ENCODE measurements at regions not wholly inside any gene's neighbourhood (a gene's known extent, or its start where the extent isn't known, plus 50 kb on each side); places are given as distances from the start of the nearest gene placed in this dataset.

DNA sequence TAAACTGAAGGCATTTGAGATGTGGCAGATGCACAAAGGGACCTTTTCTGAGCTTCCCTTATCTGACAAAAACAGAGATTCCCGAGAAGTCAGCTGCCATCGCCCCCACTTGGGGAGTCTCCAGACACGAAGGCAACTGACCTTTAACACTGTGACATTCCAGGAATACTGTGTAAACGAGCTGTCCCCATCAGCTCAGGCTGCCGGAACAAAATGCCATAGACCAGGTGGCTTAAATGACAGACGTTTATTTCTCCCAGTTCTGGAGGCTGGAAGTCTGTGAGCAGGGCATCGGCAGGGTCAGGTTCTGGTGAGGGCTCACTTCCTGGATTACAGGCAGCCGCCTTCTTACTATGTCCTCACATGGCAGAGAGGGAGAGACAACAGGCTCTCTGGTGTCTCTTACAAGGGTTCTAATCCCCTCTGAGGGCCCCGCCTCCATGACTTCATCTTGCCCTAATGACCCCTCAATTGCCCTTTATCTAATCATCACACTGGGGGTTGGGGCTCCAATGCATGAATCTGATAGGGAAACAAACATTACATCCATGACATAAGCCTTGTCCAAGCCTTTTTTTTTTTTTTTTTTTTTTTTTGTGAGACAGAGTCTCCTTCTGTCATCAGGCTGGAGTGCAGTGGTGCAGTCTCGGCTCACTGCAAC lies 178.5 kb upstream of the RPL38 start:
- no peak overlapping the region for H3K9ac ChIP-seq (ENCODE audit: low read length in 5 of 5)
- no peak overlapping the region for H3K4me3 ChIP-seq (ENCODE audit: low read depth in 1 of 5, low read length in 5 of 5)
- H3K36me3 ChIP-seq (ENCODE audit: control insufficient read depth in 5 of 5, insufficient read depth in 5 of 5, low read length in 5 of 5): no peaks in the 10 kb centered on the region
- H3K27ac ChIP-seq (ENCODE audit: low read depth, low read length): no peak overlapping the region
- peaks cover 3 to 16% (median 8%) of the 10 kb centered on the region in 5 donors for H3K27me3 ChIP-seq (ENCODE audit: control insufficient read depth in 5 of 5, insufficient read depth in 4 of 5, low read length in 5 of 5)
- peaks cover 0 to 1% (median 0%) of the 10 kb centered on the region in 5 donors for H3K4me1 ChIP-seq (ENCODE audit: control insufficient read depth in 5 of 5, insufficient read depth in 5 of 5, low read length in 5 of 5)
- no peaks in the 10 kb centered on the region for H3K9me3 ChIP-seq (ENCODE audit: control insufficient read depth in 5 of 5, low read length in 5 of 5)

DNA sequence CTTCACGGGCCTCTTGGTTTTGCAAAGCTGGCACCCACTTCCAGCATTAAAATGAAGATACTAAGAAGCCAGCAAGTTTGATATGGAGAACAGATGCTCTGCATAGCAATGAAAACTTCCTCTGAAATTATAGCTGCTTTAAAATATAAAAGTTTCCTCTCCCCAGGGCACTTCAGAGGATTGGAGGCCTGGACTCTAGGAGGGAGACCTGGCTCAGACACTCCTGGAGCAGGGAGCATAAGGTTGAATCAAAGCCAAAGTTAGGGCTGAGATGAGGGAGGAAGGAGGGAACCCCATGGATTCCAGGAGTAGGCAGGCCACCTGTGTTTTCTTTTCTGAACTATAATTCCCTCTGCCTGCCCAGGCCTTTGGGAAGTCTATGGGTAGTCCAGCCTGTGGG lies 176.0 kb upstream of the RPL38 start:
- Histone ChIP-seq H3K27ac (ENCODE audit: low read depth, low read length) (no peak overlapping the region), H3K4me1 (ENCODE audit: control insufficient read depth in 5 of 5, insufficient read depth in 5 of 5, low read length in 5 of 5) (peaks cover 0 to 1% (median 0%) of the 10 kb centered on the region in 5 donors), H3K4me3 (ENCODE audit: low read depth in 1 of 5, low read length in 5 of 5) (no peak overlapping the region), H3K27me3 (ENCODE audit: control insufficient read depth in 5 of 5, insufficient read depth in 4 of 5, low read length in 5 of 5) (peaks cover 5 to 30% (median 12%) of the 10 kb centered on the region in 5 donors), H3K36me3 (ENCODE audit: control insufficient read depth in 5 of 5, insufficient read depth in 5 of 5, low read length in 5 of 5) (no peaks in the 10 kb centered on the region), H3K9me3 (ENCODE audit: control insufficient read depth in 5 of 5, low read length in 5 of 5) (no peaks in the 10 kb centered on the region), H3K9ac (ENCODE audit: low read length in 5 of 5) (no peak overlapping the region)

DNA sequence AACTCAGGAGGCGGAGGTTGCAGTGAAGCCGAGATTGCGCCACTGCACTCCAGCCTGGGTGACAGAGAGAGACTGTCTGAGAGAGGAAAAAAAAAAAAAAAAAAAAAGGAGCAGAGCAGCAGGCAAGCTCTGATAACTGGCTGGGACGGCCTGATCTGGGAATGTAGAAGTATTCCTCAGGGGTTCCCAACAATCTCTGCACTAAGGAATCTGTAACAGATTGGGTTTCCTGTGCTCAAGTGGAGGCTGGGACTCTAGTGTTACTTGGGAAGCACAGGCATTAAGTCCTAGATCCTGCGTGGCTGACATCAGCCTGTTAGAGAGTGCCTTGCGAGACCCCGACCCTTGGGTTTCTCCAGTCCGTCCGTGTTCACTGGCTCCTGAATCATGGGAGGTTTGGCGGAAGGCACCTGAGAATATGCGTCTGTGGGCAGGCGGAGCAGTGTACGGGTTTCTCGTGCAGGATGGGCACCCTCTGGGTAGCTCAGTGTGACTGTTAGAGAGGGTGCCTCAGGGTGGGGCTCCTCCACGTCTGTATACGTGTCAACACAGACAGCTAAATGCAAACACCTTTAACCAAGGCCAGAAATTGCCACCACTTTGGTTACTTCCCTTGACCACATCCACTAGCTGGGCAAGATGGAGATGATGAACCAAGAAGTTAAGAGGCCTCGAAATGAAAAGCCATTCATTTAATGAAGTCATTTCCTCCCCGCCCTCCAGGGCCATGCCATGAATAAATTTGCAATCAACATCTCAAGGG lies 174.9 kb upstream of the RPL38 start:
- Histone ChIP-seq H3K9ac (ENCODE audit: low read length in 5 of 5) (no peak overlapping the region), H3K36me3 (ENCODE audit: control insufficient read depth in 5 of 5, insufficient read depth in 5 of 5, low read length in 5 of 5) (no peaks in the 10 kb centered on the region), H3K4me1 (ENCODE audit: control insufficient read depth in 5 of 5, insufficient read depth in 5 of 5, low read length in 5 of 5) (peaks cover 0 to 1% (median 0%) of the 10 kb centered on the region in 5 donors), H3K4me3 (ENCODE audit: low read depth in 1 of 5, low read length in 5 of 5) (no peak overlapping the region), H3K9me3 (ENCODE audit: control insufficient read depth in 5 of 5, low read length in 5 of 5) (no peaks in the 10 kb centered on the region), H3K27me3 (ENCODE audit: control insufficient read depth in 5 of 5, insufficient read depth in 4 of 5, low read length in 5 of 5) (peaks cover 5 to 31% (median 16%) of the 10 kb centered on the region in 5 donors), H3K27ac (ENCODE audit: low read depth, low read length) (no peak overlapping the region)

GRCh38 chr17:74031316-74032090 lies 172.0 kb upstream of the RPL38 start:
- no peak overlapping the region for H3K4me3 ChIP-seq (ENCODE audit: low read depth in 1 of 5, low read length in 5 of 5)
- H3K4me1 ChIP-seq (ENCODE audit: control insufficient read depth in 5 of 5, insufficient read depth in 5 of 5, low read length in 5 of 5): peaks cover 0 to 1% (median 0%) of the 10 kb centered on the region in 5 donors
- no peaks in the 10 kb centered on the region for H3K36me3 ChIP-seq (ENCODE audit: control insufficient read depth in 5 of 5, insufficient read depth in 5 of 5, low read length in 5 of 5)
- no peaks in the 10 kb centered on the region for H3K9me3 ChIP-seq (ENCODE audit: control insufficient read depth in 5 of 5, low read length in 5 of 5)
- no peak overlapping the region for H3K9ac ChIP-seq (ENCODE audit: low read length in 5 of 5)
- H3K27me3 ChIP-seq (ENCODE audit: control insufficient read depth in 5 of 5, insufficient read depth in 4 of 5, low read length in 5 of 5): peaks cover 5 to 36% (median 24%) of the 10 kb centered on the region in 5 donors
- H3K27ac ChIP-seq (ENCODE audit: low read depth, low read length): no peak overlapping the region

GRCh38 chr17:74032222-74032621 lies 171.3 kb upstream of the RPL38 start:
- H3K4me1 ChIP-seq (ENCODE audit: control insufficient read depth in 5 of 5, insufficient read depth in 5 of 5, low read length in 5 of 5): peaks cover 0 to 1% (median 0%) of the 10 kb centered on the region in 5 donors
- H3K9ac ChIP-seq (ENCODE audit: low read length in 5 of 5): no peak overlapping the region
- no peaks in the 10 kb centered on the region for H3K9me3 ChIP-seq (ENCODE audit: control insufficient read depth in 5 of 5, low read length in 5 of 5)
- H3K4me3 ChIP-seq (ENCODE audit: low read depth in 1 of 5, low read length in 5 of 5): no peak overlapping the region
- H3K36me3 ChIP-seq (ENCODE audit: control insufficient read depth in 5 of 5, insufficient read depth in 5 of 5, low read length in 5 of 5): no peaks in the 10 kb centered on the region
- H3K27me3 ChIP-seq (ENCODE audit: control insufficient read depth in 5 of 5, insufficient read depth in 4 of 5, low read length in 5 of 5): peaks cover 5 to 39% (median 24%) of the 10 kb centered on the region in 5 donors
- H3K27ac ChIP-seq (ENCODE audit: low read depth, low read length): no peak overlapping the region

DNA sequence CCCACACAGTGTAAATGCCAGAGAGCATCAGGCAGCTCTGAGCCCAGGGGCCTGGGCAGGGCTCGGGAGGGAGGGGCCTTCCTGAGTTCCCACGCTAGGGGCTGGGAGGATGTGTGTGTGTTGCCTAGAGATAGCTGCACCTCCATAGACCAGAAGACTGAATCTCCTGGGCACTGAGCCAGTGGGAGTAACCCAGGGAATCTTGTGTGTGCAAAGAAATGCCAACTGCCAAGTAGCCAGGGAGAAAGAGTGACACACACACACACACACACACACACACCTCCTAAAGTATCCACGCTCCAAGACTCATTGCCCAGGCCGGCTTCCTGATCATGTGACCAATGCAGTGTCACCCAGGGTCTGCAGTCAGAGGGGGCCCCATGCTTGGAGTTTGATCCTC lies 166.2 kb upstream of the RPL38 start:
- Histone ChIP-seq H3K27ac (ENCODE audit: low read depth, low read length) (no peak overlapping the region), H3K9me3 (ENCODE audit: control insufficient read depth in 5 of 5, low read length in 5 of 5) (no peaks in the 10 kb centered on the region), H3K4me3 (ENCODE audit: low read depth in 1 of 5, low read length in 5 of 5) (no peak overlapping the region), H3K36me3 (ENCODE audit: control insufficient read depth in 5 of 5, insufficient read depth in 5 of 5, low read length in 5 of 5) (no peaks in the 10 kb centered on the region), H3K9ac (ENCODE audit: low read length in 5 of 5) (no peak overlapping the region), H3K27me3 (ENCODE audit: control insufficient read depth in 5 of 5, insufficient read depth in 4 of 5, low read length in 5 of 5) (peaks cover 0 to 26% (median 13%) of the 10 kb centered on the region in 5 donors), H3K4me1 (ENCODE audit: control insufficient read depth in 5 of 5, insufficient read depth in 5 of 5, low read length in 5 of 5) (no peaks in the 10 kb centered on the region)

GRCh38 chr17:74040291-74040690 lies 163.2 kb upstream of the RPL38 start:
- Histone ChIP-seq H3K27me3 (ENCODE audit: control insufficient read depth in 5 of 5, insufficient read depth in 4 of 5, low read length in 5 of 5) (peaks cover 0 to 11% (median 7%) of the 10 kb centered on the region in 5 donors), H3K9ac (ENCODE audit: low read length in 5 of 5) (no peak overlapping the region), H3K4me3 (ENCODE audit: low read depth in 1 of 5, low read length in 5 of 5) (no peak overlapping the region), H3K27ac (ENCODE audit: low read depth, low read length) (no peak overlapping the region), H3K4me1 (ENCODE audit: control insufficient read depth in 5 of 5, insufficient read depth in 5 of 5, low read length in 5 of 5) (no peaks in the 10 kb centered on the region), H3K9me3 (ENCODE audit: control insufficient read depth in 5 of 5, low read length in 5 of 5) (no peaks in the 10 kb centered on the region), H3K36me3 (ENCODE audit: control insufficient read depth in 5 of 5, insufficient read depth in 5 of 5, low read length in 5 of 5) (no peaks in the 10 kb centered on the region)

- no peak overlapping the region for H3K4me3 ChIP-seq (ENCODE audit: low read depth in 1 of 5, low read length in 5 of 5)
- no peaks in the 10 kb centered on the region for H3K9me3 ChIP-seq (ENCODE audit: control insufficient read depth in 5 of 5, low read length in 5 of 5)
- no peaks in the 10 kb centered on the region for H3K4me1 ChIP-seq (ENCODE audit: control insufficient read depth in 5 of 5, insufficient read depth in 5 of 5, low read length in 5 of 5)
- H3K36me3 ChIP-seq (ENCODE audit: control insufficient read depth in 5 of 5, insufficient read depth in 5 of 5, low read length in 5 of 5): no peaks in the 10 kb centered on the region
- no peak overlapping the region for H3K27ac ChIP-seq (ENCODE audit: low read depth, low read length)
- H3K27me3 ChIP-seq (ENCODE audit: control insufficient read depth in 5 of 5, insufficient read depth in 4 of 5, low read length in 5 of 5): peaks cover 0 to 8% (median 6%) of the 10 kb centered on the region in 5 donors
- no peak overlapping the region for H3K9ac ChIP-seq (ENCODE audit: low read length in 5 of 5)
Observed at GRCh38 chr17:74040729-74041128, 162.7 kb upstream of the RPL38 start.

DNA sequence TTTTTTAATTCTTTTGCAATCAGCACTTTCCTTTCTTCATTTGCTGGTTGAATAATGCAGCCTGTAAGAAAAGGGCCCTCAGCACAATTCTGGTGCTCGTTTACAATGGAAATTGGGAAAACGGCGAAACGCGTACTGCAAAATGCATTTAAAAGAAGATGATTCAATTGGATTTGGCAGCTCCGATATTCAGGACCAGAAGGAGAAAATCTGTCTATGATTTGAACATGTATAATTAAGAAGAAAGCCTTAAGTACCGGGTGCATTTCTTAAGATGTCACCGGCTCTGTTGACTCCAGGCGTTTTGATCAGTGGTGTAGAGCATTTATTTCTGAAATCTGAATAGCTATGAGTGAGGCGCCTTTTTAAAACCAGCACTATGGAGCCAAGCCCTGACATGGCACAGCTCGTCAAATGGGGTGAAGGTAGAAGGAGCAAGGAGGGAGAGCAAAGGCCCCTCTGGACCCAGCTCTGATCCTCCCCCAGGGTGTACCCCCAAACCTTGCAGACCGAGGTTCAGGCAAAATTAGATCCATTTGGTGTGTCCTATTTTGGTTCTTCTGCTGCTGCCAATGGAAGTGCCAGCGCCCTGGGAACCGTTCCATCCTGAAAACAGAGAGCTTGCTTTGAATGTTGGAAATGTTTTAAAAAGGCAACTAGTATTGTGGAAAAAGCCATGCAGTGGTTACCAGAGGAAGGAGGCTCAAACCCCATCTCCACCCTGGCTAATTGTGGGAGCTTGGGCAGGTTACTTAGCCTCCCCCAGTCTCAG lies 161.4 kb upstream of the RPL38 start:
- H3K4me1 ChIP-seq (ENCODE audit: control insufficient read depth in 5 of 5, insufficient read depth in 5 of 5, low read length in 5 of 5): no peaks in the 10 kb centered on the region
- no peak overlapping the region for H3K9ac ChIP-seq (ENCODE audit: low read length in 5 of 5)
- H3K27me3 ChIP-seq (ENCODE audit: control insufficient read depth in 5 of 5, insufficient read depth in 4 of 5, low read length in 5 of 5): peaks cover 0 to 7% (median 5%) of the 10 kb centered on the region in 5 donors
- no peaks in the 10 kb centered on the region for H3K36me3 ChIP-seq (ENCODE audit: control insufficient read depth in 5 of 5, insufficient read depth in 5 of 5, low read length in 5 of 5)
- H3K27ac ChIP-seq (ENCODE audit: low read depth, low read length): no peak overlapping the region
- no peak overlapping the region for H3K4me3 ChIP-seq (ENCODE audit: low read depth in 1 of 5, low read length in 5 of 5)
- H3K9me3 ChIP-seq (ENCODE audit: control insufficient read depth in 5 of 5, low read length in 5 of 5): no peaks in the 10 kb centered on the region

Measured in subcutaneous abdominal adipose tissue (tissue), 5 donors.